ENCODE measurements at regions not wholly inside any gene's neighbourhood (a gene's known extent, or its start where the extent isn't known, plus 50 kb on each side); places are given as distances from the start of the nearest gene placed in this dataset.

GRCh38 chr1:30466026-30466425 lies 257.4 kb downstream of the MATN1 start:
- FAIRE-seq (no peak), ATAC-seq (no peak), DNase-seq (ENCODE audit: low spot score) (no peak)
- BruUV-seq (replicated peaks), result no TSS peak
- ChIA-PET CTCF (ENCODE audit: low intra/inter-chr PET ratio, low total read pairs) (no interaction called here), POLR2A (no interaction called here)
- no peak for TF ChIP-seq TEAD2 (CRISPR knock-in tag; IDR thresholded peaks at IDR 0.05)
- no peak for TF ChIP-seq FOXA3 (CRISPR knock-in tag; IDR thresholded peaks at IDR 0.05)
- no peak for TF ChIP-seq ZNF703 (CRISPR knock-in tag; IDR thresholded peaks at IDR 0.05; ENCODE audit: borderline replicate concordance)
- no peak for TF ChIP-seq NCOA2 (CRISPR knock-in tag; IDR thresholded peaks at IDR 0.05)
- Histone ChIP-seq H3K4me2 (ENCODE audit: low read depth, low read length) (no peak overlapping the region), H4K20me1 (ENCODE audit: insufficient read depth, low read length) (no peaks in the 10 kb centered on the region), H3K9me3 (ENCODE audit: low read length) (no peaks in the 10 kb centered on the region), H3K79me2 (ENCODE audit: insufficient read depth, low read length) (no peaks in the 10 kb centered on the region), H3K27me3 (ENCODE audit: control insufficient read depth in 1 of 2, insufficient read depth in 2 of 2, low read length in 2 of 2) (peaks cover 0 to 6% of the 10 kb centered on the region in 2 experiments; a peak in 1 of 5 replicates), H3K36me3 (replicated peaks in 1 of 2; ENCODE audit: control insufficient read depth in 1 of 2, insufficient read depth in 2 of 2, low read length in 2 of 2) (no peaks in the 10 kb centered on the region), H3K4me3 (replicated peaks in 1 of 3; ENCODE audit: insufficient read depth in 1 of 3, low read depth in 2 of 3, low read length in 3 of 3) (no peak overlapping the region), H3K27ac (ENCODE audit: extremely low read length, insufficient read depth, low read length) (no peak overlapping the region), H2AFZ (ENCODE audit: low read length) (no peak overlapping the region), H3K4me1 (ENCODE audit: insufficient read depth, low read length) (no peaks in the 10 kb centered on the region), H3K9ac (ENCODE audit: insufficient read depth, low read depth, low read length) (no peak overlapping the region)
- in situ Hi-C loops (cut with HindIII; ENCODE audit: extremely low pct_ligation_motif_present, low pct_unique_long_range_greater_than_20kb) (no loop called here), intact Hi-C loops (cut with micrococcal nuclease; ENCODE audit: unreplicated experiment) (no loop called here)
- 0% methylated on average over 3 of the region's 4 CpGs for WGBS (ENCODE audit: low lambda C conversion rate)

- DNase-seq (ENCODE audit: low spot score) (no peak), FAIRE-seq (no peak), ATAC-seq (no peak)
- Histone ChIP-seq H4K20me1 (ENCODE audit: insufficient read depth, low read length) (no peaks in the 10 kb centered on the region), H3K4me3 (replicated peaks in 1 of 3; ENCODE audit: insufficient read depth in 1 of 3, low read depth in 2 of 3, low read length in 3 of 3) (no peak overlapping the region), H3K27me3 (ENCODE audit: control insufficient read depth in 1 of 2, insufficient read depth in 2 of 2, low read length in 2 of 2) (peaks cover 0 to 10% of the 10 kb centered on the region in 2 experiments; a peak in 1 of 5 replicates), H3K9me3 (ENCODE audit: low read length) (no peaks in the 10 kb centered on the region), H3K4me2 (ENCODE audit: low read depth, low read length) (no peak overlapping the region), H3K79me2 (ENCODE audit: insufficient read depth, low read length) (no peaks in the 10 kb centered on the region), H3K27ac (ENCODE audit: extremely low read length, insufficient read depth, low read length) (no peak overlapping the region), H3K36me3 (replicated peaks in 1 of 2; ENCODE audit: control insufficient read depth in 1 of 2, insufficient read depth in 2 of 2, low read length in 2 of 2) (no peaks in the 10 kb centered on the region), H3K9ac (ENCODE audit: insufficient read depth, low read depth, low read length) (no peak overlapping the region), H2AFZ (ENCODE audit: low read length) (no peak overlapping the region), H3K4me1 (ENCODE audit: insufficient read depth, low read length) (no peaks in the 10 kb centered on the region)
- TF ChIP-seq CCAR2 (optimal IDR thresholded peaks at IDR 0.05; ENCODE audit: low read depth, low read length) (no peak), TFE3 (CRISPR knock-in tag; IDR thresholded peaks at IDR 0.05) (no peak), DMTF1 (CRISPR knock-in tag; IDR thresholded peaks at IDR 0.05) (no peak), CREB1 (IDR thresholded peaks at IDR 0.05) (0 out of 2 replicates have a peak, but pooled peaks have one; percentile 29), CREB1 (CRISPR knock-in tag; IDR thresholded peaks at IDR 0.05) (no peak)
- ChIA-PET POLR2A (no interaction called here), CTCF (ENCODE audit: low intra/inter-chr PET ratio, low total read pairs) (no interaction called here)
- in situ Hi-C loops (cut with HindIII; ENCODE audit: extremely low pct_ligation_motif_present, low pct_unique_long_range_greater_than_20kb), result no loop called here
- no TSS peak for BruUV-seq (replicated peaks)
- 0% methylated on average over 2 of the region's 2 CpGs for WGBS (ENCODE audit: low lambda C conversion rate)
- intact Hi-C loops (cut with micrococcal nuclease; ENCODE audit: unreplicated experiment), result no loop called here
Observed at GRCh38 chr1:30465096-30465495, 258.3 kb downstream of the MATN1 start.
